CD4-positive, alpha-beta T cell treated with Interleukin-15 for 1 hour (primary cell): ENCODE measurements at regions not wholly inside any gene's neighbourhood (a gene's known extent, or its start where the extent isn't known, plus 50 kb on each side); places are given as distances from the start of the nearest gene placed in this dataset.
"Not testable (repeated sequence)": the region's sequence is repeated elsewhere in the genome, so short reads cannot be mapped to it uniquely, and the experiment has no call there.

Source experiments
- DNase-seq: peaks from one replicate; pipeline ENCODE4 v3.0.0-alpha.2; 2020

DNA sequence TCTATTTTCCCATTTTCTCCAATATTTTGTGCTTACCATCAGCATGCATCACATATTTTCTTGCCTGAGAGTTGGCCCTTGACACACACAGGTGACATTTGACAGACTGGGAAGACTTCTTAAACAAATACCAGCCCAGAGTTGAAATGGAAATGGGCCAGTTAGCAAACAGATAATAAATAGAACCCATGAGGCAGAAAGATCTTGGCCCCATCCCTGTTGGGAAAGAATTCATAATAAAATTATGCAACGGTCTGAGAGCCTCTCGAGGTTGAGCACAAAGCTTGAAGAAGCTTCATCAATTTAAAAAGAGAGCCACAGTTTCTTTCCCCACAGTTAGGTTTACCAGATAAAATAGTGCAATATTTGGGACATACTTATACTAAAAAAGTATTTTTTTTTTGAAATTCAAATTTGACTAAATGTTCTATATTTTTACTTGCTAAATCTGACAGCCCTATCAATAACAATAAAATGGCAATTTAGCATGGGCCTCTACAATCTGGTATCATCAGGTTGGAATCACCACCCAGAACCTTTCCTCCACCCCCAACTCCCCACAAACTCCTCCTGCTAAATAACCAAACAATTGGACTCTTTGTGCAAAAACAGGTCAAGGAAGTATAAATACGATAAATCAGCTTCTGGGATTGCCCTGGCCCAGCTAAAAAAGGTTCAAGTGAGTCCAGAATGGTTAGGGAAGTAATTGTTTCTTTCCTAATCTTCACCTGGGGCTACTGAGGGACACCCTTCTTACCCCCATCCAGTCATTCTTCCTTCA lies 129.8 kb downstream of the CD164 start:
- no peak for DNase-seq

DNA sequence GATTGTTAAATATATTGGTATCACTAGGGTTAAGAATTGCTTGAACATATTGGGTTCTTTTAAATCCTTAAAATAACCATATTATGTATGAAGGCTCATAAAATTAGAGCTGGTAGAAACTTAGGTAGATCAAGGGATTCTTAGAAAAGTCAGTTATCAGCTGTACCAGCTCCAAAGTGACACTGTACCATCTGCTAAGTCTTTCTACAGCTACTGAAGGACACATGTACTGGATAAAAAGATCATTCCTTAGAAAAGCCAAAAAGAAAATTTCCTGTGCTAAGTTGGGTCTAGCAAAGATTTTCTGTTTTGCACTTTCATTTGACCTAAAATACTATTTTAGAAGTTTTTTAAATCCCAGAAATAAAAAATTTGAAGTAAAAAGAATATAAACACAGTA lies 130.4 kb downstream of the CD164 start:
- no peak for DNase-seq

GRCh38 chr6:109250544-109251156 lies 131.6 kb downstream of the CD164 start:
- not testable (repeated sequence) for DNase-seq

DNA sequence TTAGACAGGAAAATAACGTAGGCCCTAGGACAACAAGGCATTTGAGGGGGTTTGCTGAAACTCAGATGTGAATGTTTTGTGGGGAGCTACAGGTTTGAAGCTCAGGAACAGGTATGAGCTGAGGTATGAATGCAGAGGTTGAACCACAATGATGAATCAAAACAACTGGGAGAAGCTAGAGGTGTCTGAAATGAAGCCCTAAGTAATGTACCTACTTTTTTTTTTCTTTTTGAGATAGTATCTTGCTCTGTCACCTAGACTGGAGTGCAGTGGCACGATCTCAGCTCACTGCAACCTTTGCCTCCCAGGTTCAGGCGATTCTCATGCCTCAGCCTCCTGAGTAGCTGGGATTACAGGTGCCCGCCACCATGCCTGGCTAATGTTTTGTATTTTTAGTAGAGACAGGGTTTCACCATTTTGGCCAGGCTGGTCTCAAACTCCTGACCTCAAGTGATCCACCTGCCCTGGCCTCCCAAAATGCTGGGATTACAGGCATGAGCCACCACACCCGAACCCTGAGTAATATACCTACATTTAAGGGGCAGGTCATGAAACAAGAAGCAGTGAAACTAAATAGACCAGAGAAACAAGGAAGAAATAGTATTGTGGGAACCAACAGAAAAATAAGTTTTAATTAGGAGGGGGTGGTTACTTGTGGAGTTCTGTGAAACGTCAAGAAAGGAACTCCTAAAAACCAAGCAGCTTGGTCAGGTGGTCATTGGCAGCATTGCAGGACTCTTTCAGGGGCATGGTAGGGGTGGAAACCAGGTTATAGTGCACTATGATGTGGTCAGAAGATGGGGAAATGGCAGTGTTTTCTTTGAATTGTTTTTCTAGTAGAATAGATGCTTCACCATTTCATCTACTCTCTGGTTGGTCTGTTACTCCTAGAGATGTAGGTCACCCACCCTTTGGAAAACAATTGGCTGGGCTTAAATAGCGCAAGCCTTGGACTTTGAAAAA lies 138.1 kb downstream of the CD164 start:
- no peak for DNase-seq

GRCh38 chr6:109242925-109243324 lies 139.3 kb downstream of the CD164 start:
- DNase-seq = no peak

DNA sequence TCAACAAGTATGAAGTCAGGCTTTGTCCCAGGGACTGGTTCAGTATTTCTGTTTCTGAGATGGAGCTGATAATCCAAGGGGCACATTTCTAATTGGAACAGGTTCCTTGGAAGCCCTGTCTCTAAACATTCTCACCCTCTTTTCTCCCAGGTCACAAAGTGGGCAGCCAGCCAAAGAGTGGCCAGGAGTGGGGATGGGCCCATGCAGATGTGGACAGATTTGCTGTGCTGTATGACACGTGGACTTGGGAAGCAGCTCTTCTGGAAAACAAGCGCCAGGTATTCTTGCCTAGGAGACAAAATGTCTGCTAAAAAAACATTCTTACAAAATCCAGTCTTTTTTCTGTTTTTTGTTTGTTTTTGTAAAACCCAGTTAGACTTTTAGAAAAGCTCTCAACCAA lies 140.2 kb downstream of the CD164 start:
- no peak for DNase-seq

DNA sequence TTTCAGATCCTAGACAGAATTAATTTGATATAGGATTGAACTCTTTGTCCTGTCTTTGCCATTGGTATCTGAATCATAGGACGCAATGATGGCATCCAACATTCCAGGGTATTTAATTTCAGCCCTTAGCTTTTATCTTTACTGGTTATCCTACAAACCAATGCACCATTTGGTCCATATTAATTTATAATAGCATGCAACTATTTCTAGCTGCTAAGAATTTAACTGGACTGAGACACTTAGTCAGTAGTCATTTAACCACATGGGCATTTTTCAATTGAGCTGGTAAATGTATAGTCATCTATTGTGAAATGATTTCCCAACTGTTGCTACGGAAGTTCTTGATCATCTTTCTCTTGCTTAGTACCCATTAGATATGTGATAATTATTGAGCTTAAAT lies 141.1 kb downstream of the CD164 start:
- DNase-seq = no peak

DNA sequence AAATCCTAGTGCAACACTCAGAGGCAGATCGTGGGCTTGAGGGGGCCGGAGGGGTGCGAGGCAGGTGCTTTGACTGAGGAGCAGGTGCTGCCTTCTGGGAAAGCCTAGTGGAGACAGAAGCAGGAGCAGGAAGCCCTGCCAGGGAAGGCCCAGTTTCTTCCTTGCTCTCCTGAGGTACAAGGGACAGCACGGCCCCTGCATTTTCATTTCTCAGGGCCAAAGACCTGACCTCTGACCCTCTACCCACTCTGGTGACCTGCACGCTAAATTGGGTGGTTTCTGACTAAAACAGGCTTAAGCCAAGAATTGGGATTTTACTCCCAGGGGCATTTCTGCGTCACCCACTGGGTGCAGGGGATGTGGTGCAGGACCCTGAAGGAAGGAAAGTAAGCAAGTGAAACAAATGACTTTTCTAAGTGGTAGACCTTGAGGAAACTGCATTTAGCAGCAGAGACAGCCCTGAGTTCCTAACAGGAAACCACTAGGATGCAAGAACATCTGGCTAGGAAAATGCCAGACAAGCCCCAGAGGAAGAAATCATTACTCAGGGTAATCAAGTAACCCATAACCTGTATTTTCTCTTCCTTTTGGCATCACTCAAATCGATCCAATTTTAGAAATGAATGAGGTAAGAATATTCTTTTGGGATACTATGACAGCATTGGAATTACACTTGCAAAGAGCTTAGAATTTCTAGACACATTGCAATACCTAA lies 141.7 kb downstream of the CD164 start:
- no peak for DNase-seq

GRCh38 chr6:109239651-109240321 lies 142.5 kb downstream of the CD164 start:
- no peak for DNase-seq

- DNase-seq = no peak
These were observed 143.1 kb downstream of the CD164 start for GRCh38 chr6:109239160-109239559.

GRCh38 chr6:109238396-109238795 lies 143.1 kb downstream of the CEP57L1 start:
- no peak for DNase-seq

GRCh38 chr6:109237986-109238329 lies 142.7 kb downstream of the CEP57L1 start:
- DNase-seq = no peak

DNA sequence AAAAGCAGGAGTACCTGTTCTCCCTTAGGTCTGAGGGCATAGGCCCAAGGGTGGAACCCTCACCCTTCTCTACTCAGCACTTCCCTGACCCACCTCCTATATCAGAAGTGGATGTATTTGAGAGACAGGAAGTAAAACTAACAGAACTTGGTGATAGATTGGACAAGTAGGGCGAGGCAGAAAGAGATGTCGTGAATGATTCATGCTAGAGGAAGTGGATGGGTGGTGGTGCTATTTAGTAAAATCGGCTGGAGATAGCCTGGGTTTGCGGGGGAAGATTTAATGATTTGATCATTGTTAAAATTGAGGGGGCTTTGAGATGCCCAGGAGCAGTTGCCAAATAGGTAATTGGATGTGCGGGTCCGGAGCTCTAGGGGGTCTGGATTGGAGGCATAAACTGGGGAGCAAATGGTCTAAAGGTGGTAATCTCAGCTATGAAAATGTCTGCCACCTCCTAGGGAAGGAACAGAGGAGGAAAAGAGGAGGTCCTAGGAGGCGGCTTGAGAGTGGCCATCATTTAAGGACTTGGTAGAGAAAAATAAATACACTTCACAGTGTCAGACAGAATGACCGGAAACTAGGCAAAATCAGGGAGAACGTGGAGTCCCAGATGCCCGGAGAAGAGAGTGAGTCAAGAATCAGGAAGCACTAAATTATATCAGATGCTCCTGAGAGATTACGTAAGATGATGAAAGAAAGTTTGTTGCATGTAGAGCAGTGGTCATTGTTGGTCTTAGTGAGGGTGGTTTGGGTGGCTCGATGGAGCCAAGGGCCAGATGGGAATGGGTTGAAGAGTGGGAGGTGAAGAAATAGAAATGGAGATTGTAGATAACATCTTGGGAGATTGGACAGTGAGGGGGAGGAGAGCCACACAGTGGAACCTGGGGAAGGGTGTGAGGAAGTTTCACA lies 142.0 kb downstream of the CEP57L1 start:
- DNase-seq = peak; percentile 29

GRCh38 chr6:109236115-109237076 lies 141.1 kb downstream of the CEP57L1 start:
- peak; percentile 31 for DNase-seq

DNA sequence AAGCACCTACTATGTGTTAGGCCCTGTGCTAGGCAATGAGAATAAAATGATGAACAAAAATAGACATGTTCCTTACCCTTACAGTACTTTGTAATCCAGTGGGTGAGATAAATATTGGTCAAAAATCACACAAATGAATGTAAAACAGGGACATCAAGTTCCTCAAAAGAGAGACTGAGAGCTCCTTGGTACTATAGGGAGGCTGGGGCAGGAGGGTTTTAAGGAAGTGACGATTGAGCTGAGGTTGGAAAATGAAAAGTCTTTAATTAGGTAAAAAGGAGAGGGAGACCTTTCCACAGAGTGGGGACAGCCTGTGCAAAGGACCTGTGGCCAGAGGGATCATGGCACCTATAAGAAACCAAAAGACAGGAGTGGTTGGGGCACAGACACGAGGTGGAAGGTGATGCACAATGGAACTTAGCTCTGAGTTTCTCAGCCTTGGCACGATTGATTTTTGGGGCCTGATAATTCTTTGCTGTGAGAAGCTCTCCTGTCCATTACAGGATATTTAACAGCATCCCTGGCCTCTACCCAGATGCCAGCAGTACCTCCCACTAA lies 140.3 kb downstream of the CEP57L1 start:
- no peak for DNase-seq

- DNase-seq = no peak
These were observed 135.1 kb downstream of the CEP57L1 start for GRCh38 chr6:109230453-109230852.

GRCh38 chr6:109229536-109229935 lies 134.2 kb downstream of the CEP57L1 start:
- no peak for DNase-seq

DNA sequence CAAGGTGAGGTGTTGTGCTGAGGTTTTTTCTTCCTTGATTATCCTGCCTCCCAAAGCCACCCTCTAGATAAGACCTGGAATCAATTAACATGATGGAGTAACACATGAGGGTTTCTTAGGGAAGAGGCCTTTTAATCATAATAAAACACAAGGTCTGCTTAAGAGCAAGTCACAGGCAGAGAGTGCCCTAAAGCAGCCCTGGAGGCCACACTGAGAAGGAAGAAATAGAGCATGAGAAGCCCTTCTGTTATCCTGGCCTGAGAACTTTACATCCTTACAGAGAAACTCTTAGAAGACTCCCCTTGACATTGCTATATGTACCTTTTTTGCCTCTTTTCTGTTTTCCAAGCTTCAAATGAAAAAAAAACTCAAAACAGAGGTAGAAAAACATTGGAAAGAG lies 132.3 kb downstream of the CEP57L1 start:
- no peak for DNase-seq

- no peak for DNase-seq
These were observed 131.0 kb downstream of the CEP57L1 start for GRCh38 chr6:109226353-109226752.

GRCh38 chr6:109225946-109226345 lies 130.6 kb downstream of the CEP57L1 start:
- no peak for DNase-seq
